GM18868 (cell line): ENCODE measurements at regions not wholly inside any gene's neighbourhood (a gene's known extent, or its start where the extent isn't known, plus 50 kb on each side); places are given as distances from the start of the nearest gene placed in this dataset.
A peak's percentile ranks its signal among the peaks of the same experiment; 100 is the strongest.
"Not testable (repeated sequence)": the region's sequence is repeated elsewhere in the genome, so short reads cannot be mapped to it uniquely, and the experiment has no call there.

ENCODE experiments used
- ATAC-seq: cut with Tn5 transposase; IDR thresholded peaks from one replicate; pipeline ENCODE4 v1.9.1; 2021; ENCODE audit warnings: mild to moderate bottlenecking, moderate library complexity; ENCODE audit not compliant: unreplicated experiment

GRCh38 chr20:30295396-30295795 is 962.1 kb upstream of the DEFB115 start:
- ATAC-seq, result not testable (repeated sequence)

- not testable (repeated sequence) for ATAC-seq
Measured at GRCh38 chr20:30295967-30296366, 961.5 kb upstream of the DEFB115 start.

GRCh38 chr20:30297878-30298595 is 959.4 kb upstream of the DEFB115 start:
- ATAC-seq, result not testable (repeated sequence)

GRCh38 chr20:30300220-30300642 is 957.2 kb upstream of the DEFB115 start:
- ATAC-seq, result not testable (repeated sequence)

- ATAC-seq, result not testable (repeated sequence)
Measured at GRCh38 chr20:30302786-30303185, 954.7 kb upstream of the DEFB115 start.

- not testable (repeated sequence) for ATAC-seq
Measured at GRCh38 chr20:30309938-30310337, 947.5 kb upstream of the DEFB115 start.

- not testable (repeated sequence) for ATAC-seq
Measured at GRCh38 chr20:30310385-30310784, 947.1 kb upstream of the DEFB115 start.

- ATAC-seq, result not testable (repeated sequence)
Measured at GRCh38 chr20:30312220-30312619, 945.2 kb upstream of the DEFB115 start.

GRCh38 chr20:30313660-30314059 is 943.8 kb upstream of the DEFB115 start:
- ATAC-seq, result not testable (repeated sequence)

GRCh38 chr20:30316063-30316462 is 941.4 kb upstream of the DEFB115 start:
- ATAC-seq, result not testable (repeated sequence)

- not testable (repeated sequence) for ATAC-seq
Measured at GRCh38 chr20:30316532-30317299, 940.7 kb upstream of the DEFB115 start.

GRCh38 chr20:30333744-30334143 is 923.7 kb upstream of the DEFB115 start:
- not testable (repeated sequence) for ATAC-seq

- ATAC-seq, result not testable (repeated sequence)
Measured at GRCh38 chr20:30337556-30337955, 919.9 kb upstream of the DEFB115 start.

GRCh38 chr20:30348932-30349331 is 908.5 kb upstream of the DEFB115 start:
- ATAC-seq, result not testable (repeated sequence)

GRCh38 chr20:30356854-30357467 is 900.5 kb upstream of the DEFB115 start:
- not testable (repeated sequence) for ATAC-seq

- not testable (repeated sequence) for ATAC-seq
Measured at GRCh38 chr20:30361756-30362155, 895.7 kb upstream of the DEFB115 start.

- not testable (repeated sequence) for ATAC-seq
Measured at GRCh38 chr20:30376430-30376766, 881.1 kb upstream of the DEFB115 start.

GRCh38 chr20:30376767-30377658 is 880.5 kb upstream of the DEFB115 start:
- ATAC-seq, result peak; percentile 97

GRCh38 chr20:30378317-30378716 is 879.1 kb upstream of the DEFB115 start:
- not testable (repeated sequence) for ATAC-seq

- ATAC-seq, result not testable (repeated sequence)
Measured at GRCh38 chr20:30378721-30379120, 878.7 kb upstream of the DEFB115 start.
